HG02759 (cell line): ENCODE measurements at regions not wholly inside any gene's neighbourhood (a gene's known extent, or its start where the extent isn't known, plus 50 kb on each side); places are given as distances from the start of the nearest gene placed in this dataset.

Experiments used
- ATAC-seq: cut with Tn5 transposase; IDR thresholded peaks from one replicate; pipeline ENCODE4 v1.9.1; 2021; ENCODE audit warnings: mild to moderate bottlenecking, moderate library complexity; ENCODE audit not compliant: unreplicated experiment

DNA sequence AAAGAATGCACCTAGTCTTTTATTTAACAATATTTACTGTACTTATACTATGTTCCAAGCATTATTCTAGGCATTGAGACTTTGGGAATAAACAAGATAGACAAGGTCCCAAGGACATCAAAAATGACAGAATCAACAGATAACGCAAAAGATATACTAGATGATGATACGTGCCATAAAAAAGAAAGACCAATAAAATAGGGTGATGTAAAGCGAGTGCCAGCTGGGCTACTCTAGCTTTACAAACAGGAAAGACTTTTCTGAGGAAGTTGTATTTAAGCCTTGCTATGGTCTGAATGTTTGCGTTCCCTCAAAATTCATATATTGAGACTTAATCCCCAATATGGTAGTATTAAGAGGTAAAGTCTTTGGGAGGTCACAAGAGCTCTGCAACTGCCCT is 310.2 kb upstream of the RGMB start:
- no peak for ATAC-seq

DNA sequence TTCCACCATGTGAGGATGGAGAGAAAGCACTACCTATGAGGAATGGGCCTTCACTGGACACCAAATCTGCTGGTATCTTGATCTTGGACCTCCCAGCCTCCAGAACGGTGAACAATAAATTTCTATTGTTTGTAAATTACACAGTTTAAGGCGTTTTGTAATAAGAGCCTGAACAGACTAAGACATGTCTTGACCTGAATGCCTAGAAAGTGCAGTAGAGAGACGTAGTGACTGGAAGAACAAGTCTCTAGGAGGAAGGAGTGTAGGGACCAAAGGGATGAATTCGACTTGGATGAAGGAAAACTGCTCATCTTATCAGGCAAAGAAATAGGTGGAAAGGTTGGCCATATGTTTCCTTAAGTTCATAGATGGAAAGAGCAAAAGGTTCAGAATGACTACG is 309.8 kb upstream of the RGMB start:
- no peak for ATAC-seq

DNA sequence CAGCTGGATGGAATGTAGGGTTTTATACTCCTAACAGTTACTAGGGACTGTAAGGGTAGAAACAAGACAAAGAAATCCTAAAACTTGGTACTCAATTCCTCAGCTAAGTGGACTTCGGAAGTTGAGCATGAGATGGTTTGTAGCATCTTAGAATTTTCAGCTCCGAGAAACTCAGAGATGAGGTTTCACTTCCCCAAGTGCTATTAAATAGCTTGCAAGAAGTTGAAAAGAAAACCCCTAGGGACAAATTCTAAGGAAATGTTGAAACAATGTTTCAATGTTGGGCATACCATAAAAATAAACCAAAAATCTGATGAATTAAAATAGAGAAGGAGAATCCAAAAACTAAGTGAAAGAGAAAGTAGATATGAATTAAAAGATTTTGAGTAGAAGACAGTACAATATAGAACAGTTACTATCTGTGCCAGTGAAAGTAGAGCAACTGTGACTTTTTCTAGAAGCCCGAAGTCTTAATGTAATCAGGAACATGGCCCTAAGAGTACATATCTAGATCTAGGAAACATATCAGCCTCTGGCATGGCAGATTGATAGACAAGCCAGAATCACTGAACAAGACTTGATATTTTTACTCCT is 308.6 kb upstream of the RGMB start:
- peak; percentile 89 for ATAC-seq

DNA sequence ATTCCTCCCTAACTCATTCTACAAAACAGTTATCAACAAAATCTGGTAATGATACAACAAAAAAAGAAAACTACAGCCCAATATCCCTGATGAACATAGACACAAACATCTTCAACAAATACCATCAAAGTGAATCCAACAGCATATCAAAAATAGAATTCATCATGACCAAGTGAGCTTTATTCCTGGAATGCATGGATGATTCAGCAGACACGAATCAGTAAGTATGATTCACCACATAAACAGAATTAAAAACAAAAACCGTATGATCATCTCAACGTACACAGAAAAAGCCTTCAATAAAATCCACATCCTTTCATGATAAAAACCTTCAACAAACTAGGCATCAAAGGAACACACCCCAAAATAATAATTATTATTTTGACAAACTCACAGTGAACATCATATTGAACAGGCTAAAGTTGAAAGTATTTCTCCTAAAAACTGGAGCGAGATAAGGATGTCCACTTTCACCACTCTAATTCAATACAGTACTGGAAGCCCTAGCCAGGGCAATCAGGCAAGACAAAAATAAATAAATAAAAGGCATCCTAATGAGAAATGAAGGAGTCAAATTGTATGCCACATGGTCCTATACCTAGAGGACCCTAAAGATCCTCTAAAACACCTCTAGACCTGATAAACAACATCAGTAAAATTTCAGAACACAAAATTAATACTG is 305.1 kb upstream of the RGMB start:
- no peak for ATAC-seq

DNA sequence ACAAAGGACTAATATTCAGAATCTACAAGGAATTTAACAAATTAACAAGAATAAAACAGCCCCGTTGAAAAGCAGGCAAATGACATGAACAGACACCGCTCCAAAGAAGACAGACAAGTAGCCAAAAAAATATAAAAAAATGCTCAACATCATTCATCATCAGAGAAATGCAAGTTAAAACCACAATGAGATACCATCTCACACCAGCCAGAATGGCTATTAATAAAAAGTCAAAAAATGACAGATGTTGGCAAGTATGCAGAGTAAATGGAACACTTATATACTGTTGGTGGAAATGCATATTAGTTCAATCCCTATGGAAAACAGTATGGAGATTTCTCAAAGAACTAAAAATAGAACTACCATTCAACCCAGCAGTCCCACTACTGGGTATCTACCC is 302.7 kb upstream of the RGMB start:
- ATAC-seq: no peak

DNA sequence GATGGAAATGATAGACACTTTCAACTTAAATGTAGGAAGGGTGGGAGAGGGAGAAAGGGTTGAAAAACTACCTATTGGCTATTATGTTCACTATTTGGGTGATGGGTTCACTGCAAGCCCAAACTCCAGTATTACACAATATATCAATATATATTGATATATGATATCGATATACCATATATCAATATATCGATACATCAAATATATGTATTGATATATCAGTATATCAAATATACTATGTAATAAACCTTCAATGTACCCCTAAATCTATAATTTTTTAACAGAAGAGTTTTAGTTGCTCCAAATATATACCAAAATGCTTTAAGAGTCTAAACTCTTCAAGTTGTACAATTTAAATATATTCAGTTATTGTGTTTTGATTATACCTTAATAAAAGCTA is 302.0 kb upstream of the RGMB start:
- no peak for ATAC-seq

DNA sequence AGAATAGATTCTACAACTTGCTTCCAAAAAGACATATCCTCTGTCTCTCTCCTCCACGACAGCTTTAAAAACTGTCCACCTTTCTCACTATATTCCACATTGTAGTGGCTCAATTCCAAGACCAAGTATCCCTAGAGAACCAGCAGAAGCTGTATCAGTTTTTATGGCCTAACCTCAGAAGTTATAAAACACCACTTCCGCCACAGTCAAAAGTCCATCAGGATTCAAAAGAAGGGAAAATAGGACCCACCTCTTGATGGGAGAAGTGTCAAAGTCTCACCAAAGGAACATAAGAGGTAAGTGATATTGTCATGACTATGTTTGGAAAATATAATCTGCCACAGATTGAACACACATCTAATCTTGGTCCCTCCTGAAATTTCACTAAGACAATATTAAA is 299.2 kb upstream of the RGMB start:
- ATAC-seq: no peak

DNA sequence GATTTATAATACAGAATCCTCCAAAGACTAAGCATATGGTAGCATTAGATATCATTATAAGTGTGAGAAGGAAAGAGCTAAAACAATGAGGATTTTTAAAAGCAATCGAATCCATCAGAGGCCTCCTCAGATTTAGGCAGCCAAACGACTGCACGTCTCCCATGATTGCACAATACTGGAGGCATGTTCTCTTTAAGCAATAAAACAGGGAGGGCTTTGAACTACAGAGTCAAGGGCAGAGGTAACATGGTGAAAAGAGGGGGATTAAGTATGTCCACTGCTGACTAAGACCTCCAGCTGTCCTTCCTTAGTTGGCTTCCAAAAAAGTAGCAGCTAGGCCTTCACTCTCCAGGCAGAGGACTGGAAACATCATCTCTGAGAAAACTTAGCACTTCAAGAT is 298.7 kb upstream of the RGMB start:
- no peak for ATAC-seq

DNA sequence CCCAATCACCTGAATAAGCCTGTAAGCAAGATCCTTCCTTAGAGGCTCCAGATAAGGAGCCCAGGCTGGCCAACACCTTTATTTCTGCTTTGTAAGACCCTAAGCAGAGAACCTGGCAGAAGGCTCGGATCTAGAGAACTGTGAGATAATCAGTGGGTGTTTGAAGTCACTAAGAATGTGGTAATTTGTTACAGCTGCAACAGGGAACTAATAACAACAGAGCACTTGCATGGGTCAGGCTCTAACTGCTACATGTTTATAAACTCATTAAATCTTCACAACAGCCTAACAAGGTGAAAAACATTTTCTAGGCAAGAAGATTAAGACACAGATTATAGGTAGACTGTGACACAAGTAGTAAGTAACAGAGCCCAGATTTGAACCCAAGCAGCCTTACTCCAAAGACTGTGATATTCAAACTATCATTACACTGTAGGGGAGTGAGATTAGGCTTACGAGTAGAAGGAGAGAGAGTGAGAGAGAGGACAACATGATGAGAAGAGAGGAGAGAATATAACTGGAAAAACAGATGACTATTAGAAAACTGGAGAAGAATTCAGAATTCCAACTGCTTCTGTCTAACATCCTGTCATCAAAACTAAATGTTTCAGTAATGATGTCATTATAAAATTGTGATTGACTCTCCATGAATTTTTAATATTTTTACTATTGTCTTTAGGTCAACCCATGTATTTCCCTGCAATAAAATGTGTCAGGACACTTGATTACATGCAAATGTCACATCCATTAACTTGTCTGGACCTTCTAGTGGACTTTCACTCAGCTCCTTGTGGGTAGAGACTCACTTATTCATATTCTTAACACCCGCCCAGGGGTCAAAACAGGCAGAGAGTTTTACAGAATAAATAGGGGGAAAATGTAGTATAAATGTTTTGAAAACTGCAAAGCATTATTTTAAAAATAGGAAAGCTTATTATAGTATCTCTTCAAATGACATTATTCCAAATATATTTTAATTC is 290.9 kb upstream of the RGMB start:
- ATAC-seq: no peak

DNA sequence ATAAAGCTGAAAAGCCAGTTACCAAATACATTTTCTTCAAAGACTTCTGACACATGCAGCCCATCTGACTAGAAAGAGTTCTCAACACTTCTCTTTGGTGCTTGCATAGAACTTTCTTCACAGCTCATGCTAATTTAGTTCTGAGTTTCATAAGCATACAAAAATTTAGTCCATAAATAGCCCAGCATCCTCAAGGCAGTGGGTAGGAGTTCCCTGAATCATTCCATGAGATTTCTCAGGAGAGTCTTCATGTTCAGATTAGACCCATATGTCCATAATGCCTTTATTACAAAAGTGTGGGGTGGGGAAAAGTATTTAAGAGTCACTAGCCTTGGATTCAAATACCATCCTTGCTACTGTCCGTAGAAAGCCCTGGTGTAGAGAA is 290.2 kb upstream of the RGMB start:
- ATAC-seq: no peak

DNA sequence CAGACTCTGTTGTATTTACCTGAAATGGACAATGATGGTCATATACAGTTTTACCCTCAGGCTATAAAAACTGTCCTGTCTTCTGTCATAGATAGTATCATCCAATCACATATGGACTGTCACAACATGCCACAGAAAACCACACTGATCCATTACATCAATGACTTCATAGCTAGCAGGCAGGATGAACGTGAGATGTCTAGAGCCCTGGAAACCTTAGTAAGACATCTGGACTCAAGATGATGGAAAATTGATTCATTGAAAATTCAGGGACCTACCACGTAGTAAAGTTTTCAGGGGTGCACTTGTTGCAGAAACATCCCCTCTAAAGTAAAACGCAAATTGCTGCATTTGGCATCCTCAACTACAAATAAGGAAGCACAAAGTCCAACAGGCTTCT is 284.4 kb upstream of the RGMB start:
- no peak for ATAC-seq

DNA sequence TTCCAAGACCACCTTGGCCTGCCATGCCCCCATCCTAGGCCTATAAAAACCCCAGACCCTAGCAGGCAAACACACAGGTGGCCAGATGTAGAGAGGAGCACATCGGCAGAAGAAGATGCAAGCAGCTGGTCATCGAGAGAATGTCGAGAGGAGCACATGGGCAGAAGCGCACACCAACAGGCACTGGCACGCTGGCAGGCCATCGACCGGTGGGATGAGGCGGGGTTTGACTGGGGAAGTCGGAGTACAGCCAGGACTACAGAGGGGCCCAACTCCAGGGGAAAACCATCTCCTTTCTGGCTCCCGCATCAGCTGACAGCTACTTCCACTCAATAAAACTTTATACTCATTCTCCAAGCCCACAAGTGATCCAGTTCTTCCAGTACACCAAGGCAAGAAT is 283.1 kb upstream of the RGMB start:
- no peak for ATAC-seq

DNA sequence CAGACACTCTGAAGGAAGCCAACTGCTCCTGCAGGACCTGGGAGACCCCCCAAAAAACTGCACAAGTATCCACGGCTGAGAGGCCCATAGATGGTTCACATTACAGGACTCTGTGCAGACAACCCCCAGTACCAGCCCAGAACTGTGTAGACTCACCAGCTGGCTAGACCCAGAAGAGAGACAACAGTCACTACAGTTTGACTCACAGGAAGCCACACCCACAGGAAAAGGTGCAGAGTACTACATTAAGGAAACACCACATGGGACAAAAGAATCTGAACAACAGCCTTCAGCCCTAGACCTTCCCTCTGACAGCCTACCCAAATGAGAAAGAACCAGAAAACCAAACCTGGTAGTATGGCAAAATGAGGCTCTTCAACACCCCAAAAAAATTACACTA is 281.2 kb upstream of the RGMB start:
- ATAC-seq: no peak

DNA sequence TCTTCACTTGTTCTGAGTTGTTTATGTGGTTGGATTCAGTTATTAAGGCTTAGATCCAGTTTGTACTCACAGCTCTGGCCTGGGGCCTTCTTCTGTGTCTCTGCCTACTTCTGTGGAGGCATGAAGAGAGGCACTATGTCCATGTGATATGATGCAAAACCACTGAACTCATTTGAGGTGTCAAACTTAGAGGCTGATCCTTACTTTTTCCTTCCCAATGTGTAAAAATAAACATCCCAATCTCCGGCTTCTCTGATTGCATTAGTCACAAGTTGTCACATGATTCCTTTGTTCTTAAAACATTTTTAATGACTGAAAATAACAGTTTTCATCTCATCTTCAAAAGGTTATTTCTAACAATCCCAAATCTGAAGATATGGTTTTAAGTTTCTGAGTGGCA is 276.0 kb upstream of the RGMB start:
- ATAC-seq: no peak

DNA sequence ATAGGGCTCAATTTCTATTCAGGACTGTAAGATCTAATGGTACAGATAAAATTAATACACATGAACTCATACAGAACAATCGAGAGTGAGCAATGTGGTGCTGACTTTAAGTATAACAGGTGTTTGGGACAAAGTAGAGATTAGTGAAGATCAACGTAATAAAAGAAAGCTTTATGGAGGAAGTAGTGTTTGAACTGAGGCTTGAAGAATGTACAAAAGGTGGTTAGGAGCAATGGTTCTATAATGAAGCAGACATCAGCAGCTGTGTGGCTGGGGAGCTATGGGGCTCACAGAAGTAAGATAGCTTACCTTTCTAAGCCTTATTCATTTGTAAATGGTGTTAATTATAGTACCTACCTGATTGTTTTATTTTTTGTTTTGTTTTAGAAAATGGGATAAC is 275.4 kb upstream of the RGMB start:
- ATAC-seq: no peak

DNA sequence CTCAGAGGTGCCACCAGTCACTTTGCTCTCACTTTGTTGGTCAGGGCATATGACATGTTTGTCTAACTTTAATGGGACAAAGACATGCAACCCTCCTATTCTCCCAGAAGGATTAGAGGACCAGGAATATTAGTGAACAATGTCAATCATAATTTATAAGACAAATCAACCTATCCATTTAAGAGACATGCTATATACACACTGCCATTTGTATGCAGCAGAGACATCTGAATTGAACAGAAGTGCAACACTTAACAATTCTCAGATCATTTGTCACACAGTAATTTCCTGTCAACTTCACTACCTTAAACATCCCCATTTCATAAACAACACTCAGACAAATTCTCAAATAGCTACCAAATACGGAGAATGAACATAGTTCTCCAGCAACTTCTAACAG is 273.6 kb upstream of the RGMB start:
- ATAC-seq: no peak

DNA sequence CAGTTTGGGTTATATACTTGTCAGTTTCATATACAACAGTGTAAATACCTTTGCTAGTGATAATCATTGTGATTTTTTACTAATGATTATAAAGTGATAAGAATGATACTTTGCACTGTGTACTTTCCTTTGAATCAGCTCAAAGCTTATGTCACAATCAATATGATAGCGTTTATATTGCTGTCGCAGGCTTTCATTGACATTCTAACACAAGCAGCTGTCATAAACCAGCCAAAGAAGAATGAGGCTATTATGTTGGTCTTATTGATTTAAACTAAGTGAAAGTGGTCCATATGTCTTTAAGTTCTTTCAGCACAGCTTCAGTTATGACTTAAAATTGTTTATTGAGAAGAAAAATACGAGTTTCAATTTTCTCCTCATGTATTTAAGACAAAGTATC is 272.7 kb upstream of the RGMB start:
- ATAC-seq: no peak

DNA sequence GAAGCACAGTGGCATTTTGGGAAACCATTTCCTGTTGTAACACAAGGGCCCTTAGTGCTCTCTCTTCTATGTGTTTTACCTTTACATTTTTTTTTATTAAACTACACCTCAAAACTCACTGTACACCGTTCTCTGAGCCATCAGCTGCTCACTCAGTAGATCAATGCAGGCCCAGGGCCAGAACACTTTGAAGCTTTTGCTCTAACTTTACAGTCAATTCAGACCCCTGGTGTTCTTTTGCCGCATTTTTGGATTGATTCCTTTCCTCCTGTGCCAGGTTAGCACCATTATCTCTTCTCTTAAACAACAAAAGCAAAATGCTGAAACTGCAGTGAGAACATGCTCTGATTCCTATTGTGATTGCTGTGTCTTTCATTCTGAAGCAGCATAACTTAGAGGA is 269.8 kb upstream of the RGMB start:
- no peak for ATAC-seq

DNA sequence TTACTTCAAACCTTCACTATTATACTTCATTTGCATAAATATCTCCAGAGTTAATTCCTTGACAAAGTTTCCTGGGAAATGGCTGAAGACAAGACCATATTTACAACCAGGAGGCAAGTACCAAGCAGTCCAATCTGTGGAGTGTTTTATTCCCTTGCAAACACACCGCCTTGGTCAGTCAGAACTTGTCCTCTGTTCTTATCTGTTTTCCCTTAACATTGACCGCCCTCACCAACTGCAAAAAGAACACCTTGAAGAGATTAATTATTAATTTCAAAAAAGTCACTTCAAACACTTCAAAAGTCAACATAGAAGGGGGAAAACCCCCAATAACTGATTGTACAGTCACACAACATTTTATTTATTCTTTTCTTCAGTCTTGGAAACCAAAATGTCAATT is 269.0 kb upstream of the RGMB start:
- ATAC-seq: no peak

DNA sequence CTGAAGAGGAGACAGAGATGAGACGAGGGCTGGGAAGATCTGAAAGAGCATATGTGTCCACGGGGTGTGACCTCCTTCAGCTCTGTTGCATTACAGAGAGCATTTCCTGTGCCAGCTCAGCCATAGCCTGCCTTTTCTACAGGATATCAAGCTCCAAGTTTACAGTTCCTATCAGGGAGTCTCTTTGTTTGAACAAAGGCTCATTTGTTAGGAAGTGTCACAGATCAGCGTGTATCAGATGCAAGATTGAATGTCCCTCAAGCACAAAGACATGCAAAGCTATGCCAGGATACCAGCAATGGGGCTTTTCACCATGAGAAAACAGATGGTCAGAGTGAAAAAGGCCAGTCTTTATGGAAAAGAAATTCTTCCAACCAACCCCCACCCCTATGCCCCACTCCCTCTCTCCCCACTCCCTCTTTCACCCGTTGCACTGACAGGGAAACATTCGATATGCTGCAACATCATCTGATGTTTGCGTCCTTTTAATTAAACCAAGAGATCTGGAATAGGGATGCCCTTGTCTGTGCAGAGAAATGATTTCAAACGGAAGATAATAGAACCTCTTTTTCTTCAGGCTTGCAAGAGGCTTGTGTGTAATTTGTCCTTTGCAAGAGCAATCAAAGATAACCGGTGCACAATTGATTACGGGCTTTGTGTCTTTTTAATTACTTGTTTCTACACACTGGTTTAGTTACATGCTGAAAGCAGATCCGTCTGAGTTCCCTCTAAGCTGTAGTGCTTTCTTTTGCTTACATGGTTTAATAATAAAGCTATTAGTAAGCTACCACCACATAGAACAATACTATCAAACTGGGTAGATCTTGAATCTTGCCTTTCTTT is 263.1 kb upstream of the RGMB start:
- ATAC-seq: no peak

DNA sequence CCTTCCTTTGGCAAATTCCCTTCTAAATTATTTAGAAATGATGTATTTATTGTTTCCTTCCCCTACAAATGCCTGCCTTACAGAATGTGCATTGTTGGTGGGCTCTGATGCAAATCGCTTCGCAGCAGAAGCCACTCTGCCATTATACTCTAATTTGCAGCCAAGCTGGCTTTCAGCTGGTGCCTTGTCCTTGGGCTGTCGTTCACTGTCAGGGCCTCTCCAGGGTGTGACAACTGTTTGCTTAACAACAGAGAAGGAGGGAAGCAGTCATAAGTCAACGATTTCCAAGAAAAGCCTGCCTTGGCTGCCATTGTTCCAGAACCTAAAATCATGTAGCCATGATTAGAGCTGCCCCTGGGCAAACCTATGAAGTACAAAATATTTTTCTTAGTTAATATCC is 260.1 kb upstream of the RGMB start:
- no peak for ATAC-seq
